ENCODE measurements at regions not wholly inside any gene's neighbourhood (a gene's known extent, or its start where the extent isn't known, plus 50 kb on each side); places are given as distances from the start of the nearest gene placed in this dataset.

- DNase-seq, result no peak
Observed at GRCh38 chrX:7216981-7217587, 69.1 kb upstream of the PUDP start.

GRCh38 chrX:7215842-7216241 is 67.9 kb upstream of the PUDP start:
- no peak for DNase-seq

- DNase-seq, result no peak
Observed at GRCh38 chrX:7214251-7214650, 66.3 kb upstream of the PUDP start.

- DNase-seq, result no peak
Observed at GRCh38 chrX:7205037-7205577, 57.2 kb upstream of the PUDP start.

GRCh38 chrX:7204619-7205018 is 56.7 kb upstream of the PUDP start:
- DNase-seq, result no peak

- DNase-seq, result no peak
Observed at GRCh38 chrX:7202206-7202605, 54.3 kb upstream of the PUDP start.

GRCh38 chrX:7201496-7201895 is 53.5 kb upstream of the PUDP start:
- no peak for DNase-seq

- no peak for DNase-seq
Observed at GRCh38 chrX:7198499-7198898, 50.5 kb upstream of the PUDP start.
